ENCODE measurements at regions not wholly inside any gene's neighbourhood (a gene's known extent, or its start where the extent isn't known, plus 50 kb on each side); places are given as distances from the start of the nearest gene placed in this dataset.

DNA sequence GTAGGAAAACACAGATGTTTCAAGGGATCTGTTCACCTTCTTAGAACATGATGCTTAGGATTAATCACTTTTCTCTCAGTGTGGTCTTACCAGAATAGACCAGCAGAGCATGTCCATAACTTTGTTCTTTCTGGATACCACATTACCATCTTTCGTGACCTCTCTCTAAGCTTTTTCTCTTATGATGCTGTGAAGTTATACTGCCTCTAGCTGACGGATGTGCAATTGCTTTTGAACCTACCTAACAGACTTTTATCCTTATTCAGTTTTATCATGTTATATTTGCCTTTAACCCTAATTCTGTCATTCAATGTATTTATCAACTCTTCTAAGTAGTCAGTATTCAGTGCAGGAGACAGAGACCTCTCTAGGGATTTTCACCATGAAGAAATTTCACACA lies 246.7 kb downstream of the DACT1 start:
- Histone ChIP-seq H3K27ac (replicated peaks; ENCODE audit: low read length) (no peak overlapping the region), H3K18ac (ENCODE audit: low read length) (no peak overlapping the region), H3K4me3 (ENCODE audit: low read length in 2 of 2) (no peak overlapping the region), H2BK5ac (ENCODE audit: low read length) (no peak overlapping the region), H3K23ac (ENCODE audit: low read depth, low read length, poor library complexity) (no peak overlapping the region), H4K8ac (ENCODE audit: low read depth, low read length) (no peak overlapping the region), H2AK5ac (ENCODE audit: low read depth, low read length) (no peak overlapping the region), H3K27me3 (ENCODE audit: control insufficient read depth in 3 of 3, insufficient read depth in 3 of 3, low read depth in 1 of 3, low read length in 3 of 3) (peaks cover 0 to 3% (median 0%) of the 10 kb centered on the region in 3 experiments), H2AFZ (ENCODE audit: low read length) (no peak overlapping the region), H3K4me2 (ENCODE audit: insufficient read depth, low read length, poor library complexity, severe bottlenecking) (no peak overlapping the region), H4K91ac (ENCODE audit: low read depth, low read length, poor library complexity) (no peak overlapping the region), H3K4me1 (ENCODE audit: control insufficient read depth in 2 of 2, insufficient read depth in 1 of 2, low read depth in 1 of 2, low read length in 2 of 2) (no peaks in the 10 kb centered on the region), H2BK12ac (ENCODE audit: low read length) (no peak overlapping the region), H3K4ac (ENCODE audit: low read length) (no peak overlapping the region), H3K9me3 (replicated peaks in 1 of 2; ENCODE audit: control insufficient read depth in 2 of 2, insufficient read depth in 1 of 2, low read depth in 1 of 2, low read length in 2 of 2) (no peaks in the 10 kb centered on the region), H3K79me1 (ENCODE audit: low read depth, low read length) (no peaks in the 10 kb centered on the region), H2BK15ac (ENCODE audit: low read length) (no peak overlapping the region), H3K36me3 (replicated peaks in 1 of 2; ENCODE audit: control insufficient read depth in 2 of 2, insufficient read depth in 2 of 2, low read length in 2 of 2) (no peaks in the 10 kb centered on the region), H2BK120ac (ENCODE audit: low read depth, low read length) (no peak overlapping the region), H3K14ac (ENCODE audit: low read length) (no peak overlapping the region), H3K9ac (ENCODE audit: low read depth, low read length, poor library complexity) (no peak overlapping the region)
- WGBS, 2 donors (ENCODE audit: extremely low coverage in 2 of 2, insufficient read length in 2 of 2, insufficient replicate concordance in 1 of 2), result no CpG with 5 or more reads among the region's 2 CpGs
- no peak for DNase-seq (ENCODE audit: low spot score)

- H2BK120ac ChIP-seq (ENCODE audit: low read depth, low read length), result no peak overlapping the region
- H4K8ac ChIP-seq (ENCODE audit: low read depth, low read length), result no peak overlapping the region
- H2AK5ac ChIP-seq (ENCODE audit: low read depth, low read length), result no peak overlapping the region
- H3K79me1 ChIP-seq (ENCODE audit: low read depth, low read length), result no peaks in the 10 kb centered on the region
- no peak overlapping the region for H3K4ac ChIP-seq (ENCODE audit: low read length)
- H3K4me1 ChIP-seq (ENCODE audit: control insufficient read depth in 2 of 2, insufficient read depth in 1 of 2, low read depth in 1 of 2, low read length in 2 of 2), result no peaks in the 10 kb centered on the region
- no peaks in the 10 kb centered on the region for H3K9me3 ChIP-seq (replicated peaks in 1 of 2; ENCODE audit: control insufficient read depth in 2 of 2, insufficient read depth in 1 of 2, low read depth in 1 of 2, low read length in 2 of 2)
- H2BK15ac ChIP-seq (ENCODE audit: low read length), result no peak overlapping the region
- H4K91ac ChIP-seq (ENCODE audit: low read depth, low read length, poor library complexity), result no peak overlapping the region
- H3K27ac ChIP-seq (replicated peaks; ENCODE audit: low read length), result no peak overlapping the region
- no peak overlapping the region for H3K9ac ChIP-seq (ENCODE audit: low read depth, low read length, poor library complexity)
- H3K23ac ChIP-seq (ENCODE audit: low read depth, low read length, poor library complexity), result no peak overlapping the region
- no peak overlapping the region for H3K4me3 ChIP-seq (ENCODE audit: low read length in 2 of 2)
- no peak overlapping the region for H3K14ac ChIP-seq (ENCODE audit: low read length)
- H3K27me3 ChIP-seq (ENCODE audit: control insufficient read depth in 3 of 3, insufficient read depth in 3 of 3, low read depth in 1 of 3, low read length in 3 of 3), result no peaks in the 10 kb centered on the region
- DNase-seq (ENCODE audit: low spot score), result no peak
- no CpG with 5 or more reads among the region's 2 CpGs for WGBS, 2 donors (ENCODE audit: extremely low coverage in 2 of 2, insufficient read length in 2 of 2, insufficient replicate concordance in 1 of 2)
- no peak overlapping the region for H3K4me2 ChIP-seq (ENCODE audit: insufficient read depth, low read length, poor library complexity, severe bottlenecking)
- no peak overlapping the region for H3K18ac ChIP-seq (ENCODE audit: low read length)
- no peak overlapping the region for H2BK5ac ChIP-seq (ENCODE audit: low read length)
- H2BK12ac ChIP-seq (ENCODE audit: low read length), result no peak overlapping the region
- H3K36me3 ChIP-seq (replicated peaks in 1 of 2; ENCODE audit: control insufficient read depth in 2 of 2, insufficient read depth in 2 of 2, low read length in 2 of 2), result no peaks in the 10 kb centered on the region
- H2AFZ ChIP-seq (ENCODE audit: low read length), result no peak overlapping the region
Observed at GRCh38 chr14:58887931-58888330, 250.2 kb downstream of the DACT1 start.

- H2BK120ac ChIP-seq (ENCODE audit: low read depth, low read length), result no peak overlapping the region
- H3K23ac ChIP-seq (ENCODE audit: low read depth, low read length, poor library complexity), result no peak overlapping the region
- H3K27ac ChIP-seq (replicated peaks; ENCODE audit: low read length), result no peak overlapping the region
- no peaks in the 10 kb centered on the region for H3K9me3 ChIP-seq (replicated peaks in 1 of 2; ENCODE audit: control insufficient read depth in 2 of 2, insufficient read depth in 1 of 2, low read depth in 1 of 2, low read length in 2 of 2)
- no peak overlapping the region for H3K4ac ChIP-seq (ENCODE audit: low read length)
- H3K18ac ChIP-seq (ENCODE audit: low read length), result no peak overlapping the region
- no peak overlapping the region for H2BK12ac ChIP-seq (ENCODE audit: low read length)
- no peaks in the 10 kb centered on the region for H3K36me3 ChIP-seq (replicated peaks in 1 of 2; ENCODE audit: control insufficient read depth in 2 of 2, insufficient read depth in 2 of 2, low read length in 2 of 2)
- no peak overlapping the region for H4K91ac ChIP-seq (ENCODE audit: low read depth, low read length, poor library complexity)
- H2BK5ac ChIP-seq (ENCODE audit: low read length), result no peak overlapping the region
- no peaks in the 10 kb centered on the region for H3K79me1 ChIP-seq (ENCODE audit: low read depth, low read length)
- no CpG with 5 or more reads among the region's 4 CpGs for WGBS, 2 donors (ENCODE audit: extremely low coverage in 2 of 2, insufficient read length in 2 of 2, insufficient replicate concordance in 1 of 2)
- no peak overlapping the region for H3K14ac ChIP-seq (ENCODE audit: low read length)
- no peaks in the 10 kb centered on the region for H3K4me1 ChIP-seq (ENCODE audit: control insufficient read depth in 2 of 2, insufficient read depth in 1 of 2, low read depth in 1 of 2, low read length in 2 of 2)
- H2AFZ ChIP-seq (ENCODE audit: low read length), result no peak overlapping the region
- H3K9ac ChIP-seq (ENCODE audit: low read depth, low read length, poor library complexity), result no peak overlapping the region
- H3K27me3 ChIP-seq (ENCODE audit: control insufficient read depth in 3 of 3, insufficient read depth in 3 of 3, low read depth in 1 of 3, low read length in 3 of 3), result no peaks in the 10 kb centered on the region
- no peak overlapping the region for H3K4me2 ChIP-seq (ENCODE audit: insufficient read depth, low read length, poor library complexity, severe bottlenecking)
- H4K8ac ChIP-seq (ENCODE audit: low read depth, low read length), result no peak overlapping the region
- H3K4me3 ChIP-seq (ENCODE audit: low read length in 2 of 2), result no peak overlapping the region
- no peak for DNase-seq (ENCODE audit: low spot score)
- no peak overlapping the region for H2AK5ac ChIP-seq (ENCODE audit: low read depth, low read length)
- H2BK15ac ChIP-seq (ENCODE audit: low read length), result no peak overlapping the region
Observed at GRCh38 chr14:58898655-58899316, 261.0 kb downstream of the DACT1 start.

- Histone ChIP-seq H2AK5ac (ENCODE audit: low read depth, low read length) (no peak overlapping the region), H3K4me2 (ENCODE audit: insufficient read depth, low read length, poor library complexity, severe bottlenecking) (no peak overlapping the region), H3K9me3 (replicated peaks in 1 of 2; ENCODE audit: control insufficient read depth in 2 of 2, insufficient read depth in 1 of 2, low read depth in 1 of 2, low read length in 2 of 2) (no peaks in the 10 kb centered on the region), H3K4ac (ENCODE audit: low read length) (no peak overlapping the region), H3K4me3 (ENCODE audit: low read length in 2 of 2) (no peak overlapping the region), H3K79me1 (ENCODE audit: low read depth, low read length) (no peaks in the 10 kb centered on the region), H2AFZ (ENCODE audit: low read length) (no peak overlapping the region), H3K27ac (replicated peaks; ENCODE audit: low read length) (no peak overlapping the region), H2BK120ac (ENCODE audit: low read depth, low read length) (no peak overlapping the region), H4K91ac (ENCODE audit: low read depth, low read length, poor library complexity) (no peak overlapping the region), H4K8ac (ENCODE audit: low read depth, low read length) (no peak overlapping the region), H2BK5ac (ENCODE audit: low read length) (no peak overlapping the region), H3K4me1 (ENCODE audit: control insufficient read depth in 2 of 2, insufficient read depth in 1 of 2, low read depth in 1 of 2, low read length in 2 of 2) (no peaks in the 10 kb centered on the region), H3K9ac (ENCODE audit: low read depth, low read length, poor library complexity) (no peak overlapping the region), H2BK15ac (ENCODE audit: low read length) (no peak overlapping the region), H3K18ac (ENCODE audit: low read length) (no peak overlapping the region), H2BK12ac (ENCODE audit: low read length) (no peak overlapping the region), H3K14ac (ENCODE audit: low read length) (no peak overlapping the region), H3K23ac (ENCODE audit: low read depth, low read length, poor library complexity) (no peak overlapping the region), H3K36me3 (replicated peaks in 1 of 2; ENCODE audit: control insufficient read depth in 2 of 2, insufficient read depth in 2 of 2, low read length in 2 of 2) (no peaks in the 10 kb centered on the region), H3K27me3 (ENCODE audit: control insufficient read depth in 3 of 3, insufficient read depth in 3 of 3, low read depth in 1 of 3, low read length in 3 of 3) (no peaks in the 10 kb centered on the region)
- DNase-seq (ENCODE audit: low spot score), result no peak
- no CpG with 5 or more reads among the region's 3 CpGs for WGBS, 2 donors (ENCODE audit: extremely low coverage in 2 of 2, insufficient read length in 2 of 2, insufficient replicate concordance in 1 of 2)
Observed at GRCh38 chr14:58899317-58899713, 261.6 kb downstream of the DACT1 start.

Measured in neuronal stem cell (in vitro differentiated cells).